Fibroblast of skin of left quadriceps (primary cell): ENCODE measurements at regions not wholly inside any gene's neighbourhood (a gene's known extent, or its start where the extent isn't known, plus 50 kb on each side); places are given as distances from the start of the nearest gene placed in this dataset.

Source experiments
- DNase-seq, 2 experiments: peaks; one replicate each; pipeline ENCODE4 v3.0.0-alpha.2; 2013; ENCODE audit warnings: low read depth in 2 of 2

DNA sequence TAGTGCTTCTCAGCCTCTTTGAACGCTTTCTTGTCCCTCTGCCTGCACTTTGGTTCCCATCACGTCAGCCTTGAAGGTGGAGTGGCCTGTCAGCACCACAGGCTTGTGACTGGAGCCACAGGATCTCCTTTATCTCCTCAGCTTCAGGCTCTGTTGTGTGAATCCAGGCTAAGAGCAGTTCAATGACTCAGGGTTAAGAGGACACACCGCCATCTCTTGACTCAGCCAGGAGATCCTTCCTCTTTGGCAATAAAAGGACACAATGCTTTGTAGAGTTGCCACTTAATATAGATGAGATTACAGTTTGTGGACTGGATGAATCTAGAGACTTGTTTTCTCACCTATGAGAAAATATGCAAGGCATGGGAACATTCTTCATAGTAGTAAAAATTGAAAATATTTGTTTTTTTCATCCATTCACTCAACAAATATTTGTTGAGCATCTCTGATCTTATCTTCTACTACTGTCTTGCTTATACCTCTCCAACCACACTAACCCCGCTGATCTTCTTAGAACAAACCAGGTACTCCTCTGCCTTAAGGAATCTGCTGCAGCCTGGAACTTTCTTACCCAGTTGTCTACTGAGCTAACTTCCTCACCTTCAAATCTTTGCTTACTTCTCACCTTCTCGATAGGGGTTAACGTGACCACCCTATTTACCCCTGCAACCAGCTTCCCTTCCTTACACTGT lies 62.3 kb downstream of the UCHL1 start:
- DNase-seq, result no peak

GRCh38 chr4:41319553-41319952 lies 62.8 kb downstream of the UCHL1 start:
- DNase-seq, result no peak

- DNase-seq, result no peak
These were observed 63.5 kb downstream of the UCHL1 start for GRCh38 chr4:41320278-41320677.

DNA sequence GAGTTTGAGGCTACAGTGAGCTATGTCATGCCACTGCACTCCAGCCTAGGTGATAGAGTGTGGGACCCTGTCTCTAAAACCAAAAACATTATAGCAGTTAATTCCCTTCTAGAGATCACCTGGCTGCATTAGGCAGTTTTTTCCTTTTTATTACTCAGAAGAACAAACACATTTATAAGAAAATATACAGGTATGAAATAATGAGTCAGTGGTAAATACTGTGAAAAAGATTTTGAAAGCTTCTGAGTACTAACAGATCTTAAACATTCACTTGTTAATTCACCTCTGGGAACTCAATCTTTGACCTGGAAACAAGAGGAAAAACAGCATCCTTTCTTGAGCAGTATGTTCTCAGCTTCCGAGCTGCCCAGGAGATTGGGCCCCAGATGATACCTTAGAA lies 64.1 kb downstream of the UCHL1 start:
- DNase-seq, result no peak

DNA sequence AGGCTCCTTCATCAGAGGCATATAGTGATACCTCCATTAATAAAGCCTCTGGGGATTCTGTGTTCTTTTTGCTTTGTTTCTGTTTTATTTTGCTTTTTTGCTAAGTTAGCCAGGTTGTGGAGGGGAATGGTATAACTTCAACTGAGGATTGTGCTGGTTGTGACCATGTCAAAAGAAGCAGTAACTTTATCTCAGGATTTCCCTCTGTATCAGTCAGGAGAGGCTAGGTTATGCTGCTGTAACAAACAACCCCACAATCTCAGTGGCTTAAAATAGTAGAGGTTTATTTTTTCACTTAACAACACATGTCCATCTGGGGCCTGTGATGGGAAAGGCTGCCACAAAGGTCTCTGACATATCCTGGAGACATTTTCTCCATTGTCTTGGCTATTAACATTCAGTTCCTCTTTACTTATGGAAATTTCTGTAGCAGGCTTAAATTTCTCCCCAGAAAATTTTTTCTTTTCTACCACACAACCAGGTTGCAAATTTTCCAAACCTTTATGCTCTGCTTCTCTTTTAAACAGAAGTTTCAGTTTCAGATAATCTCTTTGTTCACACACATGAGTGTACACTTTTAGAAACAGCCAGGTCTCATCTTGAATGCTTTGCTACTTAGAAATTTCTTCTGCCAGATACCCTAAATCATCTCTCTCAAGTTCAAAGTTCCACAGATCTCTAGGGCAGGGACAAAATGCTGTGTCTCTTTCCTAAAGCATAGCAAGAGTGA lies 64.7 kb downstream of the UCHL1 start:
- no peak for DNase-seq

- DNase-seq, result no peak
These were observed 65.9 kb downstream of the UCHL1 start for GRCh38 chr4:41322617-41323016.

- no peak for DNase-seq
These were observed 66.5 kb downstream of the UCHL1 start for GRCh38 chr4:41323179-41323578.

- no peak for DNase-seq
These were observed 67.0 kb downstream of the UCHL1 start for GRCh38 chr4:41323706-41324105.

GRCh38 chr4:41324861-41325260 lies 68.1 kb downstream of the UCHL1 start:
- no peak for DNase-seq

GRCh38 chr4:41325901-41326300 lies 69.2 kb downstream of the UCHL1 start:
- no peak for DNase-seq

DNA sequence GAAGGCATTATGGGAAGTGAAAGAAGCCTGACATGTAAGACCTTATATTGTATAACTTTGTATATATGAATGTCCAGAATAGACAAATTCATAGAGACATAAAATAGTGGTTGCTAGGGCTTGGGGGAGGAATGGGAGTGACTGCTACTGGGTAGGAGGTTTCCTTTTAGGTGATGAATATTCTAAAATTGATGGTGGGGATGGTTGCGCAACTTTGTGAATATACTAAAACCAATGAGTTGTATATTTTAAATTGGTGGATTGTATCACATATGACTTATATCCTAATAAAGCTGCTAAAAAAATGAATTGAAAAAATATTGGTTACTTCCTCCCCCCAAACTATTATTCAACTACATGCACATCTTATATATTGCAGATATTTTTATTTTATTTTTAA lies 70.0 kb downstream of the UCHL1 start:
- DNase-seq, result no peak

- DNase-seq, result no peak
These were observed 71.0 kb downstream of the UCHL1 start for GRCh38 chr4:41327770-41328169.

DNA sequence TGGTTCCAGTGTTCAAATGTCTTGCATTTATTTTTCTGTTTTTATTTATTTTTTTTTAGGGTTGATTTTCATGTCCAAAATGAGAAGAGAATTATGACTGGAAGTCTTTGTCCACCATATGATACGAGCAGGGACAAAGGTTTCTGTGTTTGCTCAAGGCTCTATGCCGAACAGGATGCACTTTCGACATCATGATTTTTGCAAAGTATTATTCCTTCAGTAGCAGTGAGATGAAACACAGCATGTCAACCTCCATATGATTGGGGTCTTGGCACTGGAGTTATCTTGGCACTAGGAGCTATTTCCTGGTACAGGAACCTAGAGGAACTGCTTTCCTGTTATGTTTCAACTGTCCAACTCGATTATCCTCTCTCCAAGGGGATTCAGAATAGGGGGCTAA lies 72.6 kb downstream of the UCHL1 start:
- no peak for DNase-seq

DNA sequence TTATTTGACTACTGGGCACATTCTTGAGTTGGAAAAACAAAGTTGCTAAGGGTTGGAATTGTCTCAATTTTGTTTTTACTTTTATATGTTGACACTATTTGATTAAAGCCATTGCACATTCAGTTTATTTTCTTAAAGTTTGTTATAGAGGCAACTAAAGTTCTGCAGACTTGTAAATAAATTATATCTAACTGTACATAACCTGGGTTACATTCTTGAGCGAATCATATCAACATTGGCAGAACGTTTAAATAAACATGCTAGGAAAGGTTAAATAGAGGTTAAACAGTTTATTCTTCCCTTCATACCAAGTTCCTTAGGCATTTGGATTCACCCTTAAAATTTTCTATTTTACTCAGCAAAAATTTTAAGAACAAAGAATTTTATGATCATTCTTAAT lies 74.5 kb downstream of the UCHL1 start:
- DNase-seq, result no peak

DNA sequence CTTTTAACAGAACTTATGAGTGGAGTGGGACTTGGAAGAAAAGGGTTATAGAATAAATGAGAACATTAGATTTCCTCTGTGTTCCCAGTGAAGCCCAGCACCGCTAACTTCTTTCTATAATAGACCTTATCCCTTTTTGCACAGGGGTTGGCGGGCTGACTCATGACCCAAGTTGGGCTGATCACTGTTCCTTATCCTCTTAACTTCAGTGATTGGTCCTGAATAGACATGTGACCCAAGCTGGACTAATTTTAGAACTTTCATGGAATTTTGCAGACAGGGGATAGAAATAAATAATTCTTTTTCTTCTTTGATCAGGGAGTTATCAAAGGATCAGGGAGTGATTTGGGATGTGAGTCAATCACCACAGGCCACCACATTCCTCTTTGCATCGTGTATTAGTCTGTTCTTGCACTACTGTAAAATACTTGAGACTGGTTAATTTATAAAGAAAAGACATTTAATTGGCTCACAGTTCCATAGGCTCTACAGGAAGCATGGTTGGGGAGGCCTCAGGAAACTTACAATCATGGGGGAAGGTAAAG lies 75.9 kb downstream of the UCHL1 start:
- no peak for DNase-seq

GRCh38 chr4:41334182-41334581 lies 77.5 kb downstream of the UCHL1 start:
- DNase-seq, result no peak

GRCh38 chr4:41339812-41340809 lies 83.4 kb downstream of the UCHL1 start:
- peak; percentile 52 to 54 for DNase-seq

DNA sequence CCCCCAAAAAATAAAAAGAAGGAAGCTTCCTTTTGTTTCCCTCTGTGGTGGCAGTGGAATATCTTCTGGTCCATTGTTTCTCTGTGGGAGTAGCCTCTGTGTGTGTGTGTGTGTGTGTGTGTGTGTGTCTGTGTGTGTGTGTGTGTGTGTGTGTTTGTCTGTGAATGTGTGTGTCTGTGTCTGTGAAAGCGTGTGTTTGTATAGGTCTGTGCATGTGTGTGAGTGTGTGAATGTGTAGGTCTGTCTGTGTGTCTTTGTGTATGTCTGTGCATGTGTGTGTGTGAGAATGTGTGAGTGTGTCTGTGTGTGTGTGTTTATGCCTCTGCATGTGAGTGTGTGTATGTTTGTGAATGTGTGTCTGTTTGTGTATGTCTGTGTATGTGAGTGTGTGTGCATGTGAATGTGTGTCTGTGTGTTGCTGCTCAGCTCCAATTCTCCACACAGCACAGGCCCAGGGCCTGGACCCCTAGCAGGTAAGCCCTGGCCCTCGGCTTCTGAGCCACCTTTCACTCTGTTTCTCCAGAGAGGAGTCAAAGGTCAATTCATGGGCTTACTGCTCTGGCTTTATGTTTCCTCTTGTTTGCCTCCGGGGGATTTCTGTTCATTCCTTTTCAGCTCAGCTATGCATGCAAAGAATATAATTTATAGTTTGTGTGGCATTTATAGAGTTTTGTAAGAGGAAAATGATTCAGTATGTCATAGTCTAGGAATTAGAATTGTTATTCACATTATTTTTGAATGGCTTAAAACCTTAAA lies 89.8 kb downstream of the UCHL1 start:
- peak in 1 of 2 experiments; percentile 44 for DNase-seq

DNA sequence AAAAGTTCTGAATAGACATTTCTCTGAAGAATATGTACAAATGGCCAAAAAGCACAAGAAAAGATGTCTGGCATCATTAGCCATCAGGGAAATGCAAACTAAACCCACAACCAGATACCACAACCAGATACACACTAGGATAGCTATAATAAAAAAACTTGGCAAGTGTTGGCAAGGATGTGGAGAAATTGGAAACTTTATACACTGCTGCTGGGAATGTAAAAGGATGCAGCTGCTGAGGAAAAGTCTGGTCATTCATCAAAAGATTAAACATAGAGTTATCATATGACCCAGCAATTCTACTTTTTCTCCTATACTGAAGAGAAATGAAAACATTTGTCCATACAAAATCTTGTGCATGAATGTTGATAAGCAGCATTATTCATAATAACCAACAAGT lies 92.3 kb downstream of the UCHL1 start:
- DNase-seq, result no peak

GRCh38 chr4:41358647-41359421 lies 102.1 kb downstream of the UCHL1 start:
- DNase-seq, result no peak

DNA sequence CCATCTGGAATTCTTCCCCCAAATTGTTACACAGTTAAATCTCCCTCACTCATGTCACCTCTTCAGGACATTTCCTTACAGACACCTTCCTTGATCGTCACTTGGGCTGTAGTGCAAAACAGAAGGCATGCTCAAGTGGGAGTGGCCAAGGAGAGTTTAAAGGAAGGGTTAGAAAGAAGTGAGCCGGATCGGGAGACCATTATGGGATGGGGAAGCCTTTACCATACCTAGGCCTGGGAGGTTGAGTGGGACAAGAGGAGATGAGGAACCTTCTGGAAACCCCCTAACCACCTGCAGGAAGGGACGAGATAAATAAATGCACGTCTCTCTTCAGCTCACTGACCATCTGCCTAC lies 102.7 kb downstream of the UCHL1 start:
- DNase-seq, result no peak
